ENCODE measurements at regions not wholly inside any gene's neighbourhood (a gene's known extent, or its start where the extent isn't known, plus 50 kb on each side); places are given as distances from the start of the nearest gene placed in this dataset.

DNA sequence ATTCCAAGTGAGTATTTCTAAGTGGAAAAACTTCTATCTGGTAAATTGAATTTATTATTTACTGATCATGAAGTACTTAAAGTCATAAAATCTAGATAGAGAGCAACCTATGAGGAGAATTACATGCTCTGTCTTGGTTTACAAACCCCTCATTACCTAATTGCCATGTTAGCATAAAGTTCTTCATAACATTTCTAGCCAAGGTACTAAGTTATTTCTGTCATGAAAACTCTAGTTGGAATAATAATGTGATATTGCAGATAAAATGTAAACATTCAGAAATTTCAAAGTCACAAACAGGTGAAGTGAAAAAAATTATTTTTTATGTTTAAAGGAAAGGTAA lies 228.6 kb downstream of the TTLL7 start:
- DNase-seq (ENCODE audit: low read depth): no peak

DNA sequence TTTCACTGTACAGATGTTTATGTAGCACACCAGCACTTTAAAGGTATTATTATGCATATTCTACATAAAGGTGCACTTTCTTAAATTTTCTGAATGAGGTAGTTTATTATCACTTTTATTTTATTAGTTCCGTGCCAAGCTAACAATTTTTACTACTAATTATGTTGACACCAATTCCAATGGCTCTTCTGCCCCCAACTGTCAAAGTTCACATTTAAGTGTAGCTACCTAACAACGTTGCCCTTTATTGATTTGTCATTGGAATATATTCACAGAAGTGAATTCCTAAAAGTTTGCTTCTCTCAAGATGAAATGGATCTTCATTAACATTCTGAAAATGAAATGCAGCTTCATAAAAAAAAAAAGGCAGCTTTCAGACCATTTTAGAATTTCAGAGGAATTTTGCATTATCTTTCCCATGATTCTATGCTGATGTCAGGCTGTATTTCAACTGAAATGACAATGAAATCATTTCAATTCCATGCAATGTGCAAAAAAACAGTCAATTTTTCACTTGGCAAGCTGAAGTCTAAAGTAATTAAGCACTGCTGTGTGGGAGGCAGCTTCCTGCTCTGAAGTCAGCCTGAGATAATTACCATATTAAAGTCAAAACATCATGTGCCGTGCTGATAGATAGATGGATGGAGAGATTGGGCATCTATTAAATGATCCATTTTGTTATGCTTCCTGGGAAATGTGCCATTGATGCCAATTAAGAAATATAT lies 229.2 kb downstream of the TTLL7 start:
- no peak for DNase-seq (ENCODE audit: low read depth)

DNA sequence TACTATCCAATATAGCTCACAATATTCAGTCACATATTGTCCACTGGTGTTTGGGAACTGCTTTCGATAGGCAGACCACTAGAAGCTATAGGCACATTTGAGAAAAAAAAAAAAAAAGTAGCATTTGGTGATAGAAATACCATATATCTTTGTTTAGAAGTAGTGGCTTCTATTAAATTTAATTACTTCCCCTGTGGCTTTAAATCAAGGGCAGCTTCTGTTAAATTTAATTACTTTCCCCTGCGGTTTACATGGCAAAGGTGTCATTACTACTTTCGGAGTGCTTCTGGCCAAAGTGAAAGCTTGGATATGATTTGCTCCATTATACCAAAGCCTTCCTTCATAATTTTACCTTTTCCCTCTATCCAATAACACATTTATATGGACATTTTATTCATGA lies 229.9 kb downstream of the TTLL7 start:
- DNase-seq (ENCODE audit: low read depth): no peak

DNA sequence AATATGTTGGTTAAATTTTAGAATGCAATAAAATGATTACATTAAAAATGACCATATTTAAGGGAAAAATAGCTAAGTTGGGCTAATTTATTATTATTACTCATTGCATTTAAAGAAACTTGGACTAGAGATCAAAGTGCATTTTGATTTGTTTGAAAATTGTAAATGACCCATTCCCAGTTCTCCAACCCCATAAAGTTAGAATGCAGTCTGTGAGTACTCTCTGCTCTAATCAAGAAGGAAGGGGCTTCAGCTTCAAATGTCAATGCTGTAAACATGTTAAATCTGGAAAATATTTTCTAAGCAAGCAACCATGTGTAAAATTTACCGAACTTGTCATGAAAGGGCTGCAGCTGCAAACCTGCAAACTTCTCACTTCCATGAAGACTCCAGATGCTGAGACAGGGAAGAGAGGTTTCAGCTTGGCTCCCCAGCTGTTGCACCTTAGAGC lies 232.7 kb downstream of the TTLL7 start:
- DNase-seq (ENCODE audit: low read depth): no peak

DNA sequence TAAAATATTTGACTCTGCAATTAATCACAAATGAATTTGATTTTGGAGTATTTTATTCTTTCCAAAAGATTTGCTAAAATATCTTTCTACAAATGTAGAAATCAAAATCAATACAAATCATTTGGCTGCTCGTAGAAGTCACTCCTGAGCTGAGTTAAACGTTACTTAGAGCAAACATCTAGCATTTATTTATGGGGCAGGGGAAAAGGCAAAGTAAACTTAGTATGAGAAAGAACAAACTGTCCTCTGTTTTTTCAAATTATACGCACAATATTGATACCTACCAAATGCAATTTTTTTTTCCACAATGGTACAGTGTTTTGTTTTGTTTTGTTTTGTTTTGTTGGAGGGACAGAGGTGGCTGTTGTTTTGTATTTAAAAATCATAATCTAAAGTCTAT lies 233.8 kb downstream of the TTLL7 start:
- DNase-seq (ENCODE audit: low read depth): no peak

DNA sequence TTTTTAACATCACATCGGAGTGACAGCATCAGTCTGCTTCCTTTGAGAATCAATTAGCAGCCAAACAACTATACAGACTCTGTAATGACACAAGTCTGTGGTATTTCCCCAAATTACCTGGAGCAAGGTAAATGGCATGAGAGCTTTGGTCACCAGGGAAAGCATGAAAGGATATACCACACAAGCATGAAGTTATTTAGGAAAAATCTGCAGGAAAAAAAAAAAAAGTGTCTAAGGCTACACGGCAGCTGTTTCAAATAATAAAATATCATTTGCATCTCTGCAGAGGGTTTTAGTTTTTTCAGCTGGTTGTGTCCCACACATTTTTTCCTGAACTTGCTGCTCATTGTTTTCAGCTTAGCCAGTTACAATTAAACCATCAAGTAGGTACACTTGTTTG lies 234.7 kb downstream of the TTLL7 start:
- no peak for DNase-seq (ENCODE audit: low read depth)

DNA sequence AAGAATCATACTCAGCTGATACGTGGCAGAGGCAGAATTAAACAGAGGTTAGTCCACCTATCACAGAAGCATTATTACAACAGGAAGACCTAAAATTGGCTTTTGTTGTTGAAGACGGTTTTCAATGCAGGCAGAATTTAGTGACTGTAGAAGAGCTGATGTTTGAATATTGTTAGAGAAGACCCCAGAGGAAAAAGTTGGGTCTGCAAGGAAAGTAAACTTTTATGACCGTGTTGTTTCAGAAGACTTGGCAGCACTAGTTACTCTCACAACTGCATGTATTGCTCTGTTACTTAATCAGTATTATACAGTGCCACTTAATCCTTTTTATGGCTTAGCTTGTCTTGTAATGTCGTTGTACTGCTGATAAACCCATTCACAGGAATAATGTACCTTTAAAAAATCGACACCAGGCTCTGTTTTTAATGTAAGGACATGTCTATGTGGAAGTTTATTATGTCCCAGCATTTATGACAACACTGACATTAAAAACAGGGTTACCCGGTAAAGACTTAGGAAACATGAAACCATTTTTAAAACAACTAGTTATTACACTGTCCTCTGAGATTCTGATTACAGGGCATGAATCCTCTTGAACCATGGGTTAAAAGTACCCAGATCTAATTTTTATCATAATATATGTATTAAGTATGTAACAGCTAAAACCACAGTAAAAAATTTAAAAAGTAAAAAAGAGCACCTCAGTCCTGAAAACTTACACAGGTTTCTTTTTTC lies 235.4 kb downstream of the TTLL7 start:
- DNase-seq (ENCODE audit: low read depth): no peak

DNA sequence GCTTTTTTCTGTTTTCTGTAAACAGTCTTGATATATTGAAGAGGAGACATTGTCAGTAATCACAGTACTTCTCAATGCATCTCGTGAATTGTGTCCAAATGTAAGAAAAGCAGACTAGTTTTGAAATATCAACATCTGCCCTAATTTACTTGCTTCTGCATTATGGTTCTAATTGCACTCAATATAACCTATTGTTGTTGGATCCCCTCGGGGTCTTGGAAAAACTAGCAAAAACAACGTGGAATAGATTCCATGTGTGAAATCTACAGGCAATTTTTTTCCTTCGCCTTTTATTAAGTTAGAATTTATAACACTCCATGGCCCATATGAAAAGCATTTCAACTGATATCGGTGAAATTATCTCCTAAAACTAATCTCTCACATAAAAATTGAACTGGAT lies 236.5 kb downstream of the TTLL7 start:
- DNase-seq (ENCODE audit: low read depth): no peak

DNA sequence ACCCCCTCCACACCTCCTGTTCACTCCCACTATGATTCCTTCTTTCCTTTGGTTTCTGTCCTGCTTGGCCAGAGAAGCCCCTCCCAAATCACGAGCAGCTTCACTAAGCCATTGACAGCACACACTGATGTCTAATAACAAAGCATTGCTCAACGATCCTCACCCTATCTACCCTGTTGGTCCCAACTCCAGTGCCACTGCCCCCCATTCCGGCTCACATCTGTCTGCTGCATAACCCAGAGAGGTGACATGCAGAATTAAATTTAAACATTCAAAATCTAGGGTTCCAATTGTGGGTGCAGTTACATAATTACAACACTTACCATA lies 236.9 kb downstream of the TTLL7 start:
- DNase-seq (ENCODE audit: low read depth): no peak

DNA sequence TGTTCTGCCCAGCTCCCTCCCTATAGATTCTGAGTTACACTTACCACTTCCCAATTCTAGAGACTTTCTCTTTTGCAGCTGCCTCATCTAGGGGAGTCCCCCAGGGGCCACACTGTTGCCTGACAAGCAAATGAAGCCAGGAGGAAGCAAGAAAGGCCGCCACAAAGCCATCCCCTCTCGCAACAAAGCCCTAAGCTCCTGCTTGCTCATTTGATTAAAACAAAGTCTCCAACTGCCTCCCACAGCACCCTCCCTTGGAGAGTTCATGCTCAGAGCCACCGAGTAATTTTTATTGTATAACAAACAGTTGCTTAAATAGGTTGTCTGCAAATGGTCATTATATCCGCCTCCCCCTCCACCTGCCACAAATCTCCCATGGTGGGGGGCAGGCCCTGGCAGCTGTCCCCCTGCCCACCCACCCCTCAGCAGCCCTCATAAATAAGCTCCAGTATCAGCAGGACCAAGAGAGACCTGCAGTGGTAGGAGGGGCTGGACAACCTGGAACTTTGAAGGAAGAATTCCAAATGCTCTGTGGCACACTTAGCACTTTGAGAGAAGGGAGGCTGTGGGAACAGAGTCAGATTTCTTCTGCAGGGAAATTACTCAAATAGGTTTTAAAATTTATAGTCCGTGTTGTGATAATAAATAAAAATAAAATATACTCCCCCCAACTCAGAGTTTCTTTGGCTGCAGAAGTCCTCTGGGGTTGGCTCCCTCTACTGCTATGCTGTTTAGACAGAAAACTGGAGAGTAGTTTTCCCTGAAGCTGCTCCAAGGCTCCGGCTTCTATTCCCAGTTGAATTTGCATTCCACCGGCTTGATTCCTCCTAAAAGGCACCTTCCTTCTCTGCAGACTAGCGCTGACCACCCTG lies 237.5 kb downstream of the TTLL7 start:
- no peak for DNase-seq (ENCODE audit: low read depth)

DNA sequence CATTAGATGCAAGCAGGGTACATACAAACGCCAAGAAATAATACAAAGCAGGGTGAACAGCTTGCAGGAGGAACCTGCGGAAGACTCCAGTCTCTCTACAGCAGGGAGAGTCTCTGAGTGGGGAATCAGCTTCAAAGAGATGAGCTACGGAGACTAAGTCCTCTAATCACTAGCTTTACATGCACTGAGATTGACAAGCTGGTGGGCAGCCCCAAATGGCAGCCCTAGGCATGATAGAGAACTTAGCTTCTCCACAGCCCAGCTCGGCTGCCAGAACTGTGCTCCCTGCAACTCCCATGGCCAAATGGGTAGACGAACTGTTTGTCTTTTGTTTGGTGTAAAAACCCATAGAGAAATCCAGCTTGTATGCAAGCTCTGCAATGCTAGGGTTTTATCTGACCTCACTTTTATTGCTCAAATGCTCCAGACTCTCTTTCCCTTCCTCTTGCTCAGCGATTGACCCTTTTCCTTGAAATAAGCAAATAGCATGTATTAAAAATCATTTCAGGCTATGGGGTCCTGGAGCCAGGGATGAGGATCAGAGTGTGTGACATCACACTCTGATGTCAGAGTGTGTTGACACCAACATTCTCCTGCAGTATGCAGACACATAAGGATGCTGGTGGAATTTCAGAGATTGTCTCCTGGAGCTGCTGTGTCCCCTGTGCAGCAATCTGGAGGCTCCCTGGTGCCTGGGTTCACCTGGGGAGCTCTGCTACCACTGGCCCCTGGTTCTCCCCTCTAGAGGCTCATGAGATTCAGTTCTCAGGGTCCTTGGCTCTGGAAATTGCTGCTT lies 238.5 kb downstream of the TTLL7 start:
- DNase-seq (ENCODE audit: low read depth): no peak

DNA sequence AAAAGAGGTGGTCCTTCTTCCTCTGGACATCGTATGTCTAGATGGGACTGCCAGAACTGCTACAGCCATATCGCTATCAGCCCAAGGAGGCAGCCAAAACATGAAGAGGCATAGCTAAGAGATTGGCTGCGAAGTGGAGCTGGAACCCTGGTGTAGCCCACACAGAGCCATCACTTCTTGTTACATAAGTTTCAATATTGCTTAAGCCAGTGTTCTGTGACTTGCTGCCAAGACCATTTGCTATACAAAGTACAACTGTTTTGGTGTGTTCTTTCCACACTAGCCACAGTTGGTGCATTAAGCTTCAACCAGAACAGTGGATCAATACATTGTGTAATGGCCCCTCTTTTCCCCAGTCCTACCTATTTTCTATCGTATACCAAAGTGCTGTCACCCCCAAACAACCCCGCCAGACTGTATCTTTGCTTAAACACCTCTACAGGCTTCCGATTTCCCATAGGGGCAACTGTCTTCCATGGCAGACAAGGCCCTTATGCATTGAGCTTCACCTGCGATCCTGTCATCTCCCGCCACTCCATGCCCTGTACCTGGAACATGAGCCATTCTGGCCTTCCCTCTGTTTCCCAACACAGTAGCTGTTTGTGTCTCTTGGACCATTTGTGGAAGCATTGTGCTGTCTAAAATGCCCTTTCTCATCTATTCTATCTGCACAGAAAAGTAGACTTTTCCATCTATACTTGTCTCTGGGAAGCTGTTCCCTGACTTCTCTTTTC lies 241.8 kb downstream of the TTLL7 start:
- no peak for DNase-seq (ENCODE audit: low read depth)

DNA sequence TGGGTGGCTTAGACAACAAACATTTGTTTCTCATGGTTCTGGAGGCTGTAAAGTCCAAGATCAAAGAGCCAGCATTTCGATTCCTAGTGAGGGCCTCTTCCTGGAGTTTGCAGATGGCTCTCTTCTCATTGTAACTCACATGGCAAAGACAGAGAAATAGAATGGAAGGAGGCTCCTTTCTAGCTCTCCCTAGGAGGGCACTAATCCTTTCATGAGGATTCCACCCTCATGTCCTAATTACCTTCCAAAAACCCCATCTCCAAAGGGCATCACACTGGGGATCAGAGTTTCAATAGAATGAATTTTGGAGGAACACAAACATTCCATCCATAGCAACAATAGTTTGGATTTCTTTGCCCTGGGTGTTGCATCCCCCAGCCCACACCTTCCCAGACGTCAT lies 247.3 kb downstream of the TTLL7 start:
- no peak for DNase-seq (ENCODE audit: low read depth)

DNA sequence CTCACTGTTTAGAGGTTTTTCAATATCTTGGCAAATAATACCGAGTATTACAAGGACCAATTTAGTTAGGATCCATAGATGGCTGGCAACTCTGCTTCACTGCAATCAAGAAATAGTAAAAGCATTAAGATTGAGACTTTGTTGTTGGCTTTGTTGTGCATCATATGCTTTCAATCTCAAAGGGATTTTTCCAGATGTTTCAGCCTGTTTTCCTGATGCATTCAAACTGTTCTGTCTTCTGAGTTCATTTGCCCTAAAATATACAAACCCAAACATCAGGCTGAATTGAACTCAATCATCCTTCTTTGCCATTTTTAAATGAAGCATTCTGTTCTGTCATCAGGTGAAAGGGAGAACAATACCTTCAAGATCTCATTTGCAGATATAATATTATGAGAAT lies 248.7 kb downstream of the TTLL7 start:
- no peak for DNase-seq (ENCODE audit: low read depth)

DNA sequence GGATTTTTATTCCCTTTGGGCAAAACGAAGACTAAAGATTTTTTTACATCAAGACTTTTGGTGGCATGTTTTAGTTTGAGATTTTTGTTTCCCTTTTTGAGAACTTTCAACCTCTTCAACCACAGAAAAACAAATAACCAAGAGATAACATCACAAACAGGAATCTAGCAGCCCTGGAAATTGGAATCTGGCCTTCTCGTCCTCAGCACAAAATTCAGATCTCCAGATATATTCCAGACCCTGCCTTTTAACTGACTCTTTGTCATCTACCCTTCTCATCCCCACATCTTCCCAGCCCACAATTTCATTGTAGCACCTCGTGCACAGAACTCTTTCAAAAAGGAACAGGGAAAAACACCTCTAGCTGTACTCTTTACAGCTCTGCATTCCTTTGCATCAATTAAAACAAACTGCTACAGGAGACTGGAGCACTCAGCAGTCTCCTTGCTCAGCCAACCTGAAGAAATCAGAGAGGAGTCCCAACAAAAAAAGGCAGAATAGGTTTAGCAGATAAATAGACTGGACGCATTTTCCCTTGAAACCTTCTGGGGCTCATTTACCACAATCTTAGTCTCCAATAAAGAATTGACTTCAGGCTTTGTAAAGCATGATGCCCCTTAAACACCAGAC lies 251.0 kb downstream of the TTLL7 start:
- DNase-seq (ENCODE audit: low read depth): peak; percentile 20

DNA sequence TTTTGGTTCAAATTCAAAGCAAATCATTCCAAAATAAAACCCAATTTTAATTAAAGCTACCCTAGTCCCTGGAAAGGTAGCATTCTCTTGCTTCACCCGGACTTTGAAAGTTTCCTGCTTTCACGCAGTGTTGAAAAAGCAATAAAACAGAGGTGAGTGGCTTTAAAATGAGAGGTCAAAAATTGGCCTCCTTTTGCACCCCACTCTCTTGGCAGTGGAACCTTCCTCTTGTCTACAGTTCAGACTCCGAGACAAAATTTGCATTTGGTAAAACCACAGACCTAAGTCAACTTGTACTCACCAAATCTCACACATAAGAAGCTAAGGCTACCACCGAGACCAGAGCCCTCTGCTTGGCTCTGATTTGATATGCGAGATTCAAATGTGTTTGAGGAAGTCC lies 252.7 kb downstream of the TTLL7 start:
- no peak for DNase-seq (ENCODE audit: low read depth)

DNA sequence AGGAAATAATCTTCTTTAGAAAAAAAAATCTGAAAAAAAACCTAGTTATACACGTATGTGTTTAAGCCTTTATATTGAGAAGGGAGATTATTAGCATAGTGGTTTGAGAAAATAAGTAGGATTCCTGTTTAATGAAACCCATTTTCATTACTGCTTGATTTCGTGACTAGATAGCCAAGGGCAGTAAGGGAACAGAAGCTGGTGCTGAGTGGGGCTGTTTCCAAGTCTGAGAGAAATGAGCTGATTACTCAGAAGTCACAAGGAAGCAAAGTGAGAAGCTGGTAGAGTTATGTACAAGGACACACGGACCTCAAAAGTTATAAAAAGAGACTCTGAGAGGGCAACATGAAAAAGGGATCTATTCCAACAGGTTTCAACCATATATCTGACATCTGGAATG lies 256.5 kb downstream of the TTLL7 start:
- peak; percentile 3 for DNase-seq (ENCODE audit: low read depth)

DNA sequence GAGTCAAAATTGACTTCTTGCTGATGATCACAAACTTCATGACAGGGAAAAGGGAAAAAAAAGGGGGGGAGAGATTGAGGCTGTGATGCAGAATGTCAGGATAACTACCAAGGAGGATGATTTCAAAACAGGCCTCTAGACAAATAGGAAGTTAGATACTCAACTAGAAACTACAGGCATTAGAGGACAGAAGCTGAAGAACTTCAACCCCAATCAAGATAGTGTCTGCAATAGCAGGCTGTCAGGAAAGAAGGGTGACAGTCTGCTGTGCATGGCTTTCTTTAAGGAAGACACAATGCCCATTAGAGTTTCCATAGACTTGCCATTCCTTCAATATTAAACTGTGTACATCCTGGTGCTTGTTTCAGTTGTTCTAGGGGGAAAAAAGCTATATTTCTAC lies 257.2 kb downstream of the TTLL7 start:
- DNase-seq (ENCODE audit: low read depth): no peak

DNA sequence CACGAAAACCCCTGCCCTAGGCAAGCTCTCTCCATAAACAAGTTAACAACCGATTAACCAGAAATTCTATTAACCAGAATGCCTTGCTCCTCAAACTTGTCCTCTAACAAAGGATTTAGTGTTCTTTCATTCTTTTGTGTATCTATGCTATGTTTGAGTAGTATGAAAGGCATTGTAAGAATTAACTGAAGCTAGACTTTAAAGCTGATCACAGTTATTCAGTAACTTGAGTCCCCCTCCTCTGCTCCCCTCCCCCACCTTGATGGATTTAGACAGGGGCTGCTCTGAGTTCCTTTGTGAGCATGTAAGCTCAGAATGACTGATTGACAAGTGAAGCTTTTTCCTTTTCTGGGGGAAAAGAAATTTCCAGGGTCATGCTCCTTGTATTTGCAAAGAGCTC lies 257.6 kb downstream of the TTLL7 start:
- DNase-seq (ENCODE audit: low read depth): no peak

DNA sequence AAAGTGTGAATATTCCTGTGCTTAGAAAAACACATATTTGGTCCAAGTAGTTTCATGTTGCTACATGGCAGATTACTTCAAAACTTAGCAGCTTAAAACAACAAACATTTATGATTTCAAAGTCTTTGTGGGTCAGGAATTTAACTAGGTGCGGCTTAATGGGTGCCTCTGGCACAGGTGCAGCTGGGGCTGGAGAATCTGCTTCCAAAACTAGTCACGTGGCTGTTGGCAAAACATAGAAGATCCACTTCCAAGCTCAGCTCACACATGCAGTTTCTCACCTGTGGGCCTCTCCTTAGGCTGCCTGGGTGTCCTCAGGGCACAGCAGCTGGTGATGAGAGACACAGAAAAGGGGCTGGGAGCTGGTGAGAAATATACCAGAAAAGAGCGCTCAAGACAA lies 263.4 kb downstream of the TTLL7 start:
- no peak for DNase-seq (ENCODE audit: low read depth)

DNA sequence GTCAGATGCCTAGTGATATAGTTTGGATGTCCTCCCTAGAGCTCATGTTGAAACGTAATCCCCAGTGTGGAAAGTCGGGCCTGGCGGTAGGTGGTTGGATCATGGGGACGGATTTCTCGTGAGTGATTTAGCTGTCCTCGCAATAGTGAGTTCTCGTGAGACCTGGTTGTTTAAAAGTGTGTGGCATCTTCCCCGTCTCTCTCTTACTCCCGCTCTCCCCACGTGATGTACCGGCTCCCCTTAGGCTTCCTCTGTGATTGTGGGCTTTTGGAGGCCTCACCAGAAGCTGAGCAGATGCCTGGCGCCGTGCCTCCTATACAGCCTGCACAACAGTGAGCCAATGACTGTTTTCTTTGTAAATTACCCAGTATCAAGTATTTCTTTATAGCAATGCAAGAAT lies 264.5 kb downstream of the TTLL7 start:
- DNase-seq (ENCODE audit: low read depth): no peak
